Stimulated activated CD4-positive, alpha-beta T cell treated with anti-CD3 and anti-CD28 coated beads, TNF-alpha, amount 100 ng/mL, for 1 hour (primary cell): ENCODE measurements at regions not wholly inside any gene's neighbourhood (a gene's known extent, or its start where the extent isn't known, plus 50 kb on each side); places are given as distances from the start of the nearest gene placed in this dataset.
"Not testable (repeated sequence)": the region's sequence is repeated elsewhere in the genome, so short reads cannot be mapped to it uniquely, and the experiment has no call there.

ENCODE experiments used
- DNase-seq, 3 donors: peaks; one replicate each; pipeline ENCODE4 v3.0.0-alpha.2; 2020; ENCODE audit warnings: low read depth in 3 of 3, low spot score in 1 of 3

- DNase-seq: no peak
Measured at GRCh38 chr2:173713904-173714555, 251.1 kb downstream of the SP3 start.

- DNase-seq: no peak
Measured at GRCh38 chr2:173715441-173715840, 249.7 kb downstream of the SP3 start.

GRCh38 chr2:173716458-173717052, 248.6 kb downstream of the SP3 start:
- no peak for DNase-seq

- no peak for DNase-seq
Measured at GRCh38 chr2:173719471-173719870, 245.7 kb downstream of the SP3 start.

- DNase-seq: no peak
Measured at GRCh38 chr2:173720306-173720705, 244.9 kb downstream of the SP3 start.

GRCh38 chr2:173734797-173735196, 230.4 kb downstream of the SP3 start:
- DNase-seq: no peak

GRCh38 chr2:173737954-173738575, 227.1 kb downstream of the SP3 start:
- DNase-seq: not testable (repeated sequence)

- no peak for DNase-seq
Measured at GRCh38 chr2:173739006-173739405, 226.2 kb downstream of the SP3 start.

GRCh38 chr2:173740639-173741038, 224.5 kb downstream of the SP3 start:
- no peak for DNase-seq

GRCh38 chr2:173741759-173742158, 223.4 kb downstream of the SP3 start:
- no peak for DNase-seq

- DNase-seq: no peak
Measured at GRCh38 chr2:173747035-173747434, 218.1 kb downstream of the SP3 start.

GRCh38 chr2:173749315-173749714, 215.9 kb downstream of the SP3 start:
- no peak for DNase-seq

- DNase-seq: no peak
Measured at GRCh38 chr2:173750353-173750801, 214.8 kb downstream of the SP3 start.

GRCh38 chr2:173750831-173751230, 214.3 kb downstream of the SP3 start:
- DNase-seq: no peak

GRCh38 chr2:173751245-173751975, 213.8 kb downstream of the SP3 start:
- DNase-seq: no peak

- no peak for DNase-seq
Measured at GRCh38 chr2:173752152-173752551, 213.0 kb downstream of the SP3 start.

GRCh38 chr2:173753441-173753840, 211.7 kb downstream of the SP3 start:
- no peak for DNase-seq

GRCh38 chr2:173754165-173754564, 211.0 kb downstream of the SP3 start:
- no peak for DNase-seq

GRCh38 chr2:173754837-173755236, 210.3 kb downstream of the SP3 start:
- DNase-seq: no peak

- DNase-seq: no peak
Measured at GRCh38 chr2:173755798-173756197, 209.4 kb downstream of the SP3 start.

GRCh38 chr2:173759959-173760358, 205.2 kb downstream of the SP3 start:
- DNase-seq: no peak

- no peak for DNase-seq
Measured at GRCh38 chr2:173760553-173760952, 204.6 kb downstream of the SP3 start.
